NB4 (cell line): ENCODE measurements at regions not wholly inside any gene's neighbourhood (a gene's known extent, or its start where the extent isn't known, plus 50 kb on each side); places are given as distances from the start of the nearest gene placed in this dataset.
A peak's percentile ranks its signal among the peaks of the same experiment; 100 is the strongest.
"Not testable (repeated sequence)": the region's sequence is repeated elsewhere in the genome, so short reads cannot be mapped to it uniquely, and the experiment has no call there.

Experiments
- DNase-seq: peaks from one replicate; pipeline ENCODE4 v3.0.0; 2010; ENCODE audit warnings: low read depth
- H3K4me3 ChIP-seq: one replicate; pipeline ENCODE4 v1.5.1; 2011; ENCODE audit warnings: mild to moderate bottlenecking, low read depth, low read length, moderate library complexity
- MYC ChIP-seq: IDR thresholded peaks from 2 replicates; pipeline ENCODE4 v1.6.1; 2011; ENCODE audit warnings: low read depth, low read length
- POLR2A ChIP-seq: IDR thresholded peaks from 2 replicates; pipeline ENCODE4 v1.6.1; 2011; ENCODE audit warnings: mild to moderate bottlenecking; ENCODE audit not compliant: insufficient read length; ENCODE audit errors: extremely low read depth
- TF ChIP-seq, protein P1 (sequence below): IDR thresholded peaks from 2 replicates; pipeline ENCODE4 v1.6.1; 2011; ENCODE audit warnings: low read depth, low read length
- TF ChIP-seq, protein P2 (sequence below): IDR thresholded peaks from one replicate; pipeline ENCODE4 v1.5.1; 2012; ENCODE audit warnings: low read depth, low read length

GRCh38 chr20:12835999-12836398 is 172.8 kb upstream of the SPTLC3 start:
- no peak overlapping the region for H3K4me3 ChIP-seq
- DNase-seq, result no peak
- no peak for TF ChIP-seq POLR2A
- TF ChIP-seq MYC, result no peak
- TF ChIP-seq, protein P1, sequence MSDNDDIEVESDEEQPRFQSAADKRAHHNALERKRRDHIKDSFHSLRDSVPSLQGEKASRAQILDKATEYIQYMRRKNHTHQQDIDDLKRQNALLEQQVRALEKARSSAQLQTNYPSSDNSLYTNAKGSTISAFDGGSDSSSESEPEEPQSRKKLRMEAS, result no peak
- TF ChIP-seq, protein P2, sequence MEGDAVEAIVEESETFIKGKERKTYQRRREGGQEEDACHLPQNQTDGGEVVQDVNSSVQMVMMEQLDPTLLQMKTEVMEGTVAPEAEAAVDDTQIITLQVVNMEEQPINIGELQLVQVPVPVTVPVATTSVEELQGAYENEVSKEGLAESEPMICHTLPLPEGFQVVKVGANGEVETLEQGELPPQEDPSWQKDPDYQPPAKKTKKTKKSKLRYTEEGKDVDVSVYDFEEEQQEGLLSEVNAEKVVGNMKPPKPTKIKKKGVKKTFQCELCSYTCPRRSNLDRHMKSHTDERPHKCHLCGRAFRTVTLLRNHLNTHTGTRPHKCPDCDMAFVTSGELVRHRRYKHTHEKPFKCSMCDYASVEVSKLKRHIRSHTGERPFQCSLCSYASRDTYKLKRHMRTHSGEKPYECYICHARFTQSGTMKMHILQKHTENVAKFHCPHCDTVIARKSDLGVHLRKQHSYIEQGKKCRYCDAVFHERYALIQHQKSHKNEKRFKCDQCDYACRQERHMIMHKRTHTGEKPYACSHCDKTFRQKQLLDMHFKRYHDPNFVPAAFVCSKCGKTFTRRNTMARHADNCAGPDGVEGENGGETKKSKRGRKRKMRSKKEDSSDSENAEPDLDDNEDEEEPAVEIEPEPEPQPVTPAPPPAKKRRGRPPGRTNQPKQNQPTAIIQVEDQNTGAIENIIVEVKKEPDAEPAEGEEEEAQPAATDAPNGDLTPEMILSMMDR, result no peak

GRCh38 chr20:12837646-12838045 is 171.1 kb upstream of the SPTLC3 start:
- H3K4me3 ChIP-seq, result no peak overlapping the region
- no peak for DNase-seq
- TF ChIP-seq POLR2A (no peak), MYC (no peak)
- TF ChIP-seq, protein P2, result no peak
- TF ChIP-seq, protein P1, result no peak

GRCh38 chr20:12838261-12838866 is 170.4 kb upstream of the SPTLC3 start:
- TF ChIP-seq, protein P2, result peak; percentile 79
- no peak for TF ChIP-seq POLR2A
- DNase-seq, result peak; percentile 31
- H3K4me3 ChIP-seq, result no peak overlapping the region

GRCh38 chr20:12847872-12848271 is 160.9 kb upstream of the SPTLC3 start:
- peak; percentile 31 for DNase-seq

GRCh38 chr20:12849225-12849910 is 159.4 kb upstream of the SPTLC3 start:
- no peak for TF ChIP-seq POLR2A
- TF ChIP-seq, protein P1, result no peak
- no peak for TF ChIP-seq MYC
- TF ChIP-seq, protein P2, result no peak
- DNase-seq, result no peak
- no peak overlapping the region for H3K4me3 ChIP-seq

More at GRCh38 chr20:12847872-12848271, 160.9 kb upstream of the SPTLC3 start:
- TF ChIP-seq, protein P2, result no peak
- TF ChIP-seq POLR2A, result no peak
- TF ChIP-seq, protein P1, result 0 out of 2 replicates have a peak, but pooled peaks have one; percentile 10
- TF ChIP-seq MYC, result no peak
- H3K4me3 ChIP-seq, result no peak overlapping the region

GRCh38 chr20:12857643-12858042 is 151.1 kb upstream of the SPTLC3 start:
- not testable (repeated sequence) for H3K4me3 ChIP-seq, DNase-seq
